NCI-H2196 treated with DMSO at 0.1 percent for 48 hours (cell line): ENCODE measurements at regions not wholly inside any gene's neighbourhood (a gene's known extent, or its start where the extent isn't known, plus 50 kb on each side); places are given as distances from the start of the nearest gene placed in this dataset.

Experiments used
- DNase-seq: peaks from one replicate; lab custom pipeline; 2025; ENCODE audit not compliant: unreplicated experiment; lab: John Stamatoyannopoulos, UW

DNA sequence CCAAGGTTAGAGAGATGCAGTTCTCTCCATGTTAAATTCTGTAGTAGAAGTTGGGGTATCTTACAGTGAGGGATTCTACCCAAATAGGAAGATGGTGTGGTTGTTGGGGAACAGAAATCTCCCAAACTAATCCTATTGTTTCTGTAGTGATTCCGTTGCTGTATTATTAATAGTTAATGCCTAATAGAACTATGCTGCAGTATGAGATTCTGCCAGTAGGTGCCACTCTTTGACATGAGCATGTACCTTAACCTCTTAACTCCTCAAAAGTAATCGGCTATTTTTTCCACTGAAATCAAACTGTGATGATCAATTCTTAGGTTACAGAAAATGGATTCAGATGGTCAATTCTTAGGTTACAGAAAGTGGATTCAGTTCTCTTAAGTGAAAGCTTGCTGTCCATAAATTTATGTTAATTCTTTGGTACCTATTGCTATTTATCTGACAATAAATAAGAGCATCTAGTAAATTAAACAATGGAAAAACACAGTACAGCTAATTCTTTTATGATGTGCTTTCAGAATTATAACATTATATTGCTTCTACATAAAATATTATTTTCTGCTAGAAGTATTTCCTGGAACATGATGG, 97.9 kb upstream of the DLX2 start:
- DNase-seq, result no peak

DNA sequence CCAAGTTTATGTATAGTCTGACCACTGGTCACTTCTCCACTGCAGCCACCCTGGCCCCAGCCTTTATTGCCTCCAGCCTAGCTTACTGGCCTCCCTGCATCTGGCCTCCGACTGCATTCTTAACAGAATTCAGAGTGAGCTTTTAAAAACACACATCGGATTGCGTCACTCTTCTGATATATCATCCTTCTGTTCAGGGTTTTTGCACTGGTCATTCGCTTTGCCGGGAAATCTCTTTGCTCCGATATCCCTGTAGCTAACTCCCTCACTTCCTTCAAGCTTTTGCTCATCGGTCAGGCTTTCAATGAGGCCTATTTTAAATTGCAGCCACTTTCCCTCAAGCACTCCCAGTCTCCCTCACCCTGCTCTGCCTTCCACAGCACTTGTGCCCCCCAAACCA, 101.6 kb upstream of the DLX2 start:
- DNase-seq, result no peak

DNA sequence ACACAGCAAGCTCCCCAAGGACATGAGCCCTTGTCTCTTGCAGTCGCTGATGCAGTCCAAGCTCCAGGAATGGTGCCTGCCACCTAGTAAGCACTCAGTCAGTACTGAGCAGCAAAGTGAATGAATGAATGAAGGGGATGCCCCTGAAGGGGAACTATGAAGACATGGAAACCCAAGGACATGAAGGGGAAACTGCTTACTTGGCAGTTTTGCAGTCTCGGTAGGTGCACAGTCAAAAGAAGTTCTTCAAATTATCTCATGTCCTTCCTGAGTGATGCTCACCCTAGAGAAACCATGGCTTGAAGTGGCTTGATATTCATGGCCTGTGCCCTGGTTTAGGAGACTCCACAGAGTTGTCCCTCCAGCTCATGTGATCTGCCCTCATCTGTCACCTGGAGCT, 102.1 kb upstream of the DLX2 start:
- DNase-seq, result no peak

DNA sequence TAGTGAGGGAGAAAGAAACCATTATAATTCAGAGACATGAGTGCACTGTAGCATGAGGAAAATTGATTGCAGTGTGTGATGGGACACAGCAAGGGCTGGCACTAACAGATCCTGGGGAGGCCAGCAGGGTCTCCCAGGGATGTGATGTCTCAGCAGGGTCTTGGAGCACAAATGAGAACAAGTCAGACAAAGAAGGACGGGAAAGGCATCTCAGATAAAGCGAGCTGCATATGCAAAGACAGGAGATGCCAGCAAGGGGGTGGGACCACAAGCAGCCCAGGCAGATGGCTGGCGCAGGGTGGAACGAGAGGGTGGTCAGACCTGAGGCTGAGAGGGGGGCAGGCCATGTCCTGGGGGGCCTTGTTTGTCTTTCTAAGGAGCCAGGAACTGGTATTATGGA, 102.6 kb upstream of the DLX2 start:
- DNase-seq, result no peak

DNA sequence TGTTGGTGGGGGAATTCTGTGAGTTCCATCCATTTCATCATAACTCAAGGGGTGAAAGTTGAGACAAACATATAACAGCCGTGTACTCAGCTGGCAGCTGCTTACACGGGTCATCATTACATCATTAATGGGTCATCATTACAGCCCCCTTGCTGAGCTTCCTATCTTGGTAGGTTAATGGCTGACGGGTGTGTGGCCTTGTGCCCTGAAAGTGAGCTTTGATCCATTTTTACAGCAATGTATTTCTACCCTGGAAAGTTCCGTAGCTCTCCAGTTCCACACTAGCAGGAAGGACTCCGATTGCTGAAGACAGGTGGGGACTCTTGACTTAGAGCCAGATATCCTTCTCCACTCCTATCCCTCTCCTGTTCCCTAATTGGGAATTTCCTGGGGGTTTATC, 105.2 kb upstream of the DLX2 start:
- no peak for DNase-seq

DNA sequence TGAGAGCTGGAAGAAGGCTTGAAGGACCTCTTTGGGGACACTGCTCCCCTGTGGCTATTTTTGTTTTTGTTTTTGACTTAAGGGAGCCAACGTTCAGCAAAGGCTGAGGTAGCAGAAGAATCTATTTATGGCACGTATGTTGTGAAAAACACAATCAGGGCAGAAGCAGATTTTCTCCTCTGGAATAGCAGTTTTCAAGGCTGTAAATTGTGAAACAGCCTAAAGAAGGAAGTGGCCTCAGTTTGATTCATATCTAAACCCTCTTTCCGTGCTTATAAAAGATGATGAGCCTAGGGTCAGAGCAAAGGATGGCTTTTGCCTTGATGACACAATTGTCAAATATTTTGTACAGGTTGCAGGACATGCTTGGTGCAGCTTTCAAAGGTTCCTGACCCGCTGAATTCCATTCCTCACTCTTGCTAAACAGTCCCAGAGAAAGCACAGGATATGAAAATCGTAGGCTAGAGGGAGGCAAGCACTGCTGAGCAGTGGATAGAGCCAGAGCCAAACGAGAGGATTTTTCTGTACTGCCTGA, 106.2 kb upstream of the DLX2 start:
- DNase-seq, result no peak

DNA sequence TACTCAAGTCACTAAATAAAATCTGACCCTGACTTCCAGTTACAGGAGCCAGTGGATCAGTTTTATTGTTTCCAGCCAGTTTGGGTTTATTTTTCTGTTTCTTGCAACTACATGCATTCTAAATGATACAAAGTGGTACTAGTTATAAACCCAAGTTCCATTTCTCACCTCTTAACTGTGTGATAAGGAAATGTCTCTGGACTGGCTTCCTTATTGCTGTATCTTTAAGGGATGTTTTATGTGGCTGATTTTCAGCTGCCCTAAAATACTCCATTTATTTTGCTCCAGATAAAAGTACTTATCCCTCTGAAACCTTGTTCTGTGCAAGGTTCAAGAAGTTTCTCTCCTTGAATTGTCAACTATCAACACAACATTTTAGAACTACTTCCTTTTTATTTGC, 107.9 kb upstream of the DLX2 start:
- DNase-seq, result no peak

DNA sequence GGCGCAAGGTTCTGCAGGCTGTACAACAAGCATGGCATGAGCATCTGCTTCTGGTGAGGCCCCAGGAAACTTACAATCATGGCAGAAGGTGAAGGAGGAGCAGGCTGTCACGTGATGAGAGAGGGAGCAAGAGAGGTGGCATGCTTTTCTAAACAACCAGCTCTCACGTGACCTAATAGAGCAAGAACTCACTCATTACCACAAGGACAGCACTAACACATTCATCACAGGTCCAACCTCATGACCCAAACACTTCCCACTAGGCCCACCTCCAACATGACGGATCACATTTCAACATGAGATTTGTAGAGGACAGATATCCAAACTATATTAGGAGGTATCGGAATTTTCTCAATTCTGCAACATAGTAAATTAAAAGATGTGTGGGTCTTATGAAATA, 108.8 kb upstream of the DLX2 start:
- DNase-seq, result no peak

DNA sequence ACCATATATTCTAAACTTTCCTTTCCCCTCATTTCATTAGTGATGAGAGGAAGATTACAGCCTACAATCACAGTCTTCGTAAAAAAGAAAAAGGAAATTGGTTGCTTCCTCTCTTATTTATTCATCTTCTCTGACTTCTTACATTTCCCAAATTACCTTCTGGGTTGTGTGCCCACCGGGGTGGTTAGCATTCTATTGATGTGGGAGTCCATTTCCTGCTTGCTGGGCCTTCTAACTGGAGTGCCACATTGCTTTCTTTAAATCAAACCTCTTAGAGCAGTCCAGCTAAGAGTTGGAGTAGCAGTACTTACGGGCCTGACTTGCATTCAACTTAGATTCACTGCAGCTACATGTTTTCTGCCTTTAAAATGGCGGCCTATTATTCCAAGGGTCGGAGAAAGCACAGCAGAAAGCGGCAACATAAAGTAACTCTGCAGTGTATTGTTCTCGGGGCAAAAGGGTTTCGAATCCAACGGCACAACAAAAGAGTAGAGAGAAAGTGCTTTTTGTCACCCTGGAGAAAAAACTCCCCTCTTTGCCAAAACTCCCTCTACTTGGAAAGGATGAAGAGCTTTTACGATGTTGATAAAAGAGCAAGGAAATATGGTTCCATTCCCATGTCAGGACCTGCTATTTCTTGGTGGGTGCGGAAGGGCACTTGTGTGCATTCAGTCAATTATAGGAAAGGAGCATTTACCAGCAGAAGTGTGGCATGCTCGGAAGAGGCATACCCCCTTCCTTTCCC, 110.6 kb upstream of the DLX2 start:
- DNase-seq, result no peak

DNA sequence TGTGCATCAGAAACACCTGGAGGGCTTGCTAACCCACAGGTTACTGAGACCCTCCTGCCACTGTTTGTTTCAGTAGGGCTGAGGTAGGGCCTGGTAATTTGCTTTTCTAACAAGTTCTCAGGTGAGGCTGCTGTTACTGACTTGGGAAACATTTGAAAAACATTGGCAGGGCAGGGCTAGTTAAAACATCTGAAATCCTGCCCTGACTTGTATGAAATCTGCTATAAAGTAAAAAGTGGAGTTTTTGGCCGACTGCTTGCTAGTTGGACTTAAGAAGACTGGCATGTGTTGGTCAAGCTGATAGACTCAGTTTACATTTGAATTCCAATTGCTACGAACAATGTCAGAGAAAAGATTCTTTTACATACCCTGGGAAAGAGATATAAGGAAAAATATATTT, 111.6 kb upstream of the DLX2 start:
- no peak for DNase-seq

DNA sequence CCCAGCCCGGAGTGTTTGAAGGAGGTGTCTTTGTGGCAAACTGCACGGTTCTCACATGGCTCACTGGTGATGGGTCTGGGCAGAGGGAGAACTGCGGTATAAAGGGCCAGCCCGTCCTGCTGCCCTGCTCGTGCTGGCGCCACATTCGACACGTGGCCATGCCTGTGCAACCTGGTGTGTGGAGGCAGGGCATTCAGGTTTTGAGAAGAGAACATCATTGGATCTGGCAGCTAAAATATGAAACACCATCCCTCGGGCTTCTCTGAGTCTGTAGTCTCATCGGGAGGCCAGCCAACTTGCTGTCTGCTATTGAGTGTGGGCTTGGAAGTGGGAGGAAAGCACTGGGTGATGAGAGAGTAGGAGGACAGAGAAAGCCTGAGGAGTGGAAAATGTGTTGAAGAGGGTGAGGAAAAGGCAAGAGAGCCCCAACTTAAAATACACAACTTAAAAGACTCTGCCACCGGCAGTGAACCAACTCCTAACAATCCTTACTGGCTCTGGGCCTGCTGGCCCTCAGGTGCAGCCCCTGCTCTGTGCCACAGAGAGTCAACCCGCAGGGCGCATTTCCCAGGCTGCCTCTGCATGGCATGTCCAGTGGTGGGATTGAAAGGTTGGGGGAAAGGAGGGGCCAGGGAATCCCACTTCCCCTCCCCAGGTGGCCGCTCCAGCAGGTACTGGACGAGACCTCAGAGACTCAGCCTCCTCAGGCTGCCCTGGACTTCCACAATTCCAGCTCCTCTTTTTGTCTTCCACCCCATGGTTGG, 112.7 kb upstream of the DLX2 start:
- DNase-seq, result no peak

DNA sequence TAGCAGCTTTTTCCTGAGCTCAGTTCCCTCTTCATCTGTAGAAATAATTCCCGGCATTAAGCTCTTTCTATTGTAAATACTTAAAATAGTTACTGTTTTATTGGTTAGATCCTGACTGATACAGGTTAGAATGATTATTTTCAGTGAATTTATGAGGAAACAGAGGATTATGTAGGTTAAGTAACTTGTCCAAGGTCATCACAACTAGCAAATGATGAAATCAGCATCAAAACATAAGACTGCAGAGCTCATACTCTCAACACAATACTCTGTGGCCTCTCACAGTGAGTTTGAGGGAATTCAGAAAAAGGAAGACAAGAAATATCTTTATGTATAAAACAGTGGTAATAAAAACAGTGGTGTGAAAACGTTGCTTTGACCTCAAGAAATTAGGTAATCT, 113.2 kb upstream of the DLX2 start:
- no peak for DNase-seq

DNA sequence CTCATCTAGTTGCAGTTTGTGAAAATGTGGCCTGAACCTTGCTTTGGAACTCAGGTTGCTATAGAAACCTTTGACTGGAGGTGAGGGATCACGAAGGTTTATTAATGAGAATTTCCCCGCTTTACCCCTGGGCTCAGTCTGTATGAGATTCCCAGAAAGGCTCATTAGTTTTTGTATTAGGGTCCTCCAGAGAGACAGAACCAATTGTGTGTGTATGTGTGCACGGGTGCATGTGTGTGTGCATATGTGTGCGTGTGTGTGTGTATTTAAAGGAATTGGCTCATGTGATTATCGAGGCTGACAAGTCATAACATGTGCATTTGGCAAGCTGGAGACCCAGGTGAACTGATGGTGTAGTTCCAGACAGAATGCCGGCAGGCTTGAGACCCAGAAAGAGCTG, 113.8 kb upstream of the DLX2 start:
- DNase-seq, result no peak

DNA sequence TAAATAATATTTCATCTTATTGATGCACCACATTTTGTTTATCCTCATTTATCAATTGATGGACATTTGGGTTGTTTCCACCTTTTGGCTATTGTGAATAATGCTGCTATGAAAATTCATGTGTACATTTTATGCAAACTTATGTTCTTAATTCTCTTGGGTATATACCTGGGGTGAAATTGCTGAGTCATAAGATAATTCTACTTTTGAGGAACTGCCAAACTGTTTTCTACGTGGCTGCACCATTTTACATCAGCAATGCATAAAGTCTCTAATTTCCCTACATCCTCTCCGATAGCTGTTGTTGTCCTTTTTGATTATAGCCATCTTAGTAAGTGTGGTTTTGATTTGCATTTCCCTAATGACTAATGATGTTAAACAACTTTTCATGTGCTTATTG, 116.5 kb upstream of the DLX2 start:
- DNase-seq, result no peak

DNA sequence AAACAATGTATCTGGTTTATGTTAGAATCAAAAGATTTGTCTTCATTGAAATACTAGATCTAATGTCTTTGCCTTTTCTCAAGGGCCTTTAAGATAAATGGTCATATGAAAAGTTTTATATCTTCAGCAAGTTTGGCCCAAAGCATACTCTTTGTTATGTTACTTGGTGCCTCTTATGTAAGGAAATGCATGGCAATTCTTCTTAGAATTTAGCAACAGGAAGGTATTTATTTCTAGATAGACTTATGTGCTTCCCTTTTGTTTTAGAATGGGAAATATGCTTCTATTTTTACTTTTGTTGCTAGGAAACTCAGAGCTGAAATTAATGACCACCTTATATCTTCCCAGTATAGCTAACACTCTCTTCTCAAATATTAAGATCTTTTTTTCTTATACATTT, 117.4 kb upstream of the DLX2 start:
- DNase-seq, result no peak

DNA sequence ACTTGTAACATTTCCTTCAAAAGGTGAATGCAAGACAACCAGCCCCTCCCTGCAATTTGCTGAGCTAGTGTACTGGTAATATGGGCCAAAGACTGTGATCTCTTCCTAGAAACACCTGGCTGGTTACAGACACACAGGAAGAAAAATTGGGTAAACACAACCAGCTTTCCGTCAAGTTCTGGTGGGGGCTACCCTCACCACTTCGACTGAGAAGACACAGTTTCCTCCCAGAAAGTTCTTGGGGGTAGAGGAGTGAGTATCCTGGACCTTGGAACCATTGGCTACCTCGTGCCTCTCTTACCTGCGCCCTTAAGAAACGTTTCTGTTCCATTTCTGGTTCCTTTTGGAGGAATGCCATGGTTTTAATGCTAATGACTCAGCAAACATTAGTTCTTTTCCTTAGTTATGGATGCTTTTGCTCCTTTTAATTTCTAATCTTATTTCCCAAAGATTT, 120.9 kb upstream of the DLX2 start:
- no peak for DNase-seq

DNA sequence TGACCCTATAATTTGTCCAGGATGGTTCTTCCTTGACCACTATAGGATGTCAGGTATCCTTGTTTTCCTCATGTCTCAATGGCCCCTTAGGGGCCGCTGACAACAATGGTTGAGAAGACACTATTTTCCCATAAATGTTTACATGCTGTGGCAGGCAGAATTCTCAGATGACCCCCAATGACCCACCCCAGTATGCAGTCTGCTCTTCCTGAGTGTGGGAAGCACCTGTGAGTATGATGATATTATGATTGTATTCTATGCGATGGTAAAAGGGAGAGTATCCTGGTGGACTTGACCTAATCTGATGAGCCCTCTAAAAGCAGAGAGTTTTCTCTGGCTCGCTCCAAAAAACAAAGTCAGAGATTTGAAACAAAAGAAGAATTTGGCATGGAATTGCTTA, 123.1 kb upstream of the DLX2 start:
- no peak for DNase-seq

DNA sequence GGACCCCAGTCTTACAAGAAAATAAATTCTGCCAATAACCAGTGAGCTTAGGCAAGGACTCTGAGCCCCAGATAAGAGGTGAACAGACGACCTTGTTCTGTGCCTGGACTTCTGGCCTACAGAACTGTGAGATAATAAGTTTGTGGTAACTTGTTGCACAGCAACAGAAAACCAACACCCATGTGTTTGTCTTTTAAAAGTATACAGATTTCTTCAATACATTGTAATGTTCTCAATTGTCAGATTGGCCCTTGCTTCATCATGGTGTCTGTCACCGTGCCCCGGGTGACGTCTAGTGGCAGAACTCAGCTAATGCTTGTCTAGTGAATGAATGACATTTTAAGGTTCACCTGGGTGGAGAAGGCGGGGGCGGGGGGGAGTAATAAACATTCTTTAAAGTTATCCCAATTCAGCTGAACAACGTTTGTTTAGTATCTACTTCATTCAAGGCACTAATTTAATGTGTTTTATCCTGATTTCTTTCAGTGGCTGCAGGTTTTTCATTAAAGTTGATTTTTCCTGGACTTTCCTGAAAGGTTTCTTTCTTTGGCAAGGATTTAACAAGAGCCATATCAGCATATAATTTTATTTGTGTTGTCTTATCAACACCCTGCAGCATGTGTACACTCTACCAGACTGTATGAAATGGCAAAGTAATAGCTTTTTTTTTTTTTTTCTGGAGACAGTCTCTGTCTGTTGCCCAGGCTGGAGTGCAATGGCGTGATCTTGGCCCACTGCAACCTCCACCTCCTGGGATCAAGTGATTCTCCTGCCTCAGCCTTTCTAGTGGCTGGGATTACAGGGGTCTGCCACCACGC, 123.8 kb upstream of the DLX2 start:
- no peak for DNase-seq

DNA sequence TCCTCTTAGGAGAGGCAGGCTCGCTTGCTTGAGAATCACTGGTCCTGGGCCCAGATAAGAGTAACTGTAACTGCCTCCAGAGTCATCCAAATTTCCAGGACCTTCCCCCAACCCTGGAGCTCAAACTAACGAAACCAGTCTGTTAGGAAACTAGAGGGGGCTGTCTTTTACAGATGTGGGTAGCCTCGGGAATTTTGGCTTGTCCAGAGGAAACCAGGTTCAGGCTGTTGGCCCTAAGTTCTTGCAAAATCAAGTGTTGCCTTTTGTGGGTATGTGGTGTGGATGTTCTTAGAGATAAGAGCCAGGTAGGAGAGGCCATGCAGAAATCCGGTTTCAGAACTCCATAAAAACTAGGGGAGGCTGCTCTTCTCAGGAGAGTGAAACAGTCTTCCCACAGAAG, 125.0 kb upstream of the DLX2 start:
- DNase-seq, result no peak

DNA sequence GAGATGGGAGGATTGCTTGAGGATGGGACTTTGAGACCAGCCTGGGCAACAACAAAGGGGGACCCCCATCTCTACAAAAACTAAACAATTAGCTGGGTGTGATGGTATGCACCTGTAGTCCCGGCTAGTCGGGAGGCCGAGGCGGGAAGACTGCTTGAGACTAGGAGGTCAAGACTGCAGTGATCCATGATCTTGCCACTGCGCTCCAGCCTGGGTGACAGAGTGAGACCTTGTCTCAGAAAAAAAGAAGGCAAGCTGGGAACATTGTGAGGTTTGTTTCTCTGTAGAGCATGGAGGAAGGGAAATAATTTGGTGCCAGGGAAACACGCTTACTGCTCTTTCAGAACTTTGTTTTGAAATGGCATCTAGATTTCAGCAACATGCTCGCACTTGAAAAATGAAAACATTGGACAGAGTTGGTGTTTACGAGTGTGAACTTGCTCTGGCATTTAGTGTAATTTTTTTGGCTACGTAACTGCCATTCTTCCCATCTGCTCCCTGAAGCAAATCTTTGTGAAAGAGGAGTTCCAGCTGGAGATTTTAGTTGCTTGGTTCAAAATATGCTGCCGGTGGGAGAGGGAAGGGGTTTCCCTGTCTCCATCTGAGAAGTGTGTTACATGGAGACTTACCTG, 125.6 kb upstream of the DLX2 start:
- no peak for DNase-seq

DNA sequence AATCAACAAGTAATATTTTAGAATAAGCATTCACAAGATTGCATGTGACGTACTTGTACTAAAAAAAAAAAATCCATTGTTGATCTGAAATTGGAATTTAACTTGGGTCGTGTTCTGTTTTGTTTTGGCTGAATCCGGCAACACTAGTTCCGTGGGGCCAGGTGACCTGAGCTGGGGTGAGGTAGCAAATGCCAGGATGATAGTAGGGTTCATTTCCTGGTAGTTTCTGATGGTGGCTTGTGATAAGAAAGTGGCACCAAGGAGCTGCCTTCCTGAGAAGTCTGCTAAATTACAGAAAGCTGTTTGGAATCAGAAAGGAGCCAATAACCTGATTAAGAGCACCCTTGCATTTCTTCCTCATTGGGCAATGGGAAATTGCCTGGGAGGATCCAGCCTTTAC, 126.4 kb upstream of the DLX2 start:
- no peak for DNase-seq
